Adrenal gland (tissue), 9 donors: ENCODE measurements at regions not wholly inside any gene's neighbourhood (a gene's known extent, or its start where the extent isn't known, plus 50 kb on each side); places are given as distances from the start of the nearest gene placed in this dataset.

Source experiments
- DNase-seq, 7 donors: peaks; one replicate each; pipeline ENCODE4 v3.0.0-alpha.2; 2019 to 2020
- H3K27ac ChIP-seq, 5 donors: fragments of 200-600 bp; sonication (generic) in 4 of 5; 1 replicate in 3 of 5; 2 replicates in 2 of 5; pipeline versions ENCODE4 v1.5.1 to v1.8.0; 2016 to 2020; ENCODE audit warnings: mild to moderate bottlenecking in 1 of 5
- H3K27me3 ChIP-seq: fragments of 200-600 bp; 2 replicates; pipeline ENCODE4 v1.8.0; 2021
- H3K36me3 ChIP-seq, 2 donors: fragments of 200-600 bp; replicated peaks in 1 of 2; 1 replicate in 1 of 2; 2 replicates in 1 of 2; pipeline versions ENCODE4 v1.5.1 to v1.8.0; 2018 to 2022
- H3K4me1 ChIP-seq, 2 donors: fragments of 200-600 bp; replicated peaks in 1 of 2; 1 replicate in 1 of 2; 2 replicates in 1 of 2; pipeline versions ENCODE4 v1.5.1 to v1.8.0; 2018 to 2021
- H3K4me3 ChIP-seq, 4 donors: fragments of 200-600 bp; sonication (generic) in 3 of 4; one replicate each; pipeline ENCODE4 v1.5.1; 2016 to 2018
- H3K9me3 ChIP-seq, 3 donors: fragments of 200-600 bp; sonication (generic) in 1 of 3; replicated peaks in 1 of 3; 1 replicate in 2 of 3; 2 replicates in 1 of 3; pipeline versions ENCODE4 v1.5.1 to v1.8.0; 2016 to 2021
- CTCF ChIP-seq, 6 experiments: fragments of 450-650 bp in 4 of 6; fragments of 200-600 bp in 2 of 6; sonication (generic) in 1 of 6; IDR thresholded peaks; 1 replicate in 5 of 6; 2 replicates in 1 of 6; pipeline versions ENCODE4 v1.5.1 to v1.8.0; 2016 to 2021; ENCODE audit warnings: antibody characterized with exemption in 6 of 6, mild to moderate bottlenecking in 2 of 6, moderate library complexity in 1 of 6
- POLR2A ChIP-seq, 2 donors: fragments of 450-650 bp; IDR thresholded peaks; one replicate each; pipeline ENCODE4 v1.6.1; 2017; ENCODE audit warnings: antibody characterized with exemption in 2 of 2, mild to moderate bottlenecking in 2 of 2, moderate library complexity in 1 of 2
- WGBS, 4 donors: extraction: QIAGEN DNeasy Blood & Tissue Kit in 2 of 4; methylation state at CpG; one replicate each; pipeline versions ENCODE4 v1.1.5 to v1.1.7; 2013 to 2017; 5-methylcytosine and 5-hydroxymethylcytosine counted together
- intact Hi-C, 2 donors: fragments of 100-400 bp; cut with DNase I; formaldehyde crosslinking; loops; one replicate each; pipeline versions ENCODE4 v1.14.1 to v1.15.0; 2022 to 2023
- donor health status: healthy with polysubstance abuse.
- donor health status: Bipolar disorder and iron deficiency.
- donor health status: DM: yes; HTN: yes; CAD: no.
- donor health status: DM: no; HTN: no; CAD: no.
- donor health status: DM: no; HTN: no; CAD: no.

GRCh38 chr9:3629495-3629894 lies 103.7 kb upstream of the RFX3 start:
- Histone ChIP-seq H3K27ac (peak overlapping the region in 1 of 5 donors; percentile 2), H3K4me1 (peaks cover 0 to 4% of the 10 kb centered on the region in 2 donors), H3K4me3 (no peak overlapping the region), H3K27me3 (no peaks in the 10 kb centered on the region), H3K36me3 (no peaks in the 10 kb centered on the region), H3K9me3 (no peaks in the 10 kb centered on the region)
- TF ChIP-seq CTCF (IDR thresholded peaks at IDR 0.05): no peak
- TF ChIP-seq POLR2A (IDR thresholded peaks at IDR 0.05): no peak
- 56 to 83% (median 76%) methylated on average over 1 of the region's 1 CpG for WGBS, 4 donors
- no peak for DNase-seq
- intact Hi-C loops: no loop called here

DNA sequence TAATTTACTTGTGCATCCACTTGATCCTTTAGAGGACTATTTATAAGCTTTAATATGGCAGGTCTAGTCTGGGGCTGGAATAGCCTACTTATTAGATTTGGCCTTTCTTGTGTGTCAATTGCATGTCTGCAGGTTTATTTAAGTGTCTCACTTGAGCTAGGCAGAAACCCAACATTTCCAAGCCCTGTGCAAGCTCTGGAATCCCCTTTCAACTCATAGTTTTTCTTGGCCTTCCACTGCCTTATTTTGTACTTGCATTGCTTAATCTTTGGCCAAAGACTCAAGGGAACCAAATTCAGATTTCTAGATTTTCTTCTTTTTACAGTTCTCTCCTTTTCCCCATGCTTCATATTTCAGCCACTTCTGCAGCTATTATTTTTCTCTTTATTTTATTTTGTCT lies 102.4 kb upstream of the RFX3 start:
- no peak for DNase-seq
- Histone ChIP-seq H3K4me1 (peaks cover 0 to 4% of the 10 kb centered on the region in 2 donors), H3K36me3 (no peaks in the 10 kb centered on the region), H3K27ac (no peak overlapping the region), H3K9me3 (no peaks in the 10 kb centered on the region), H3K4me3 (no peak overlapping the region), H3K27me3 (no peaks in the 10 kb centered on the region)
- intact Hi-C loops: no loop called here
- TF ChIP-seq CTCF (IDR thresholded peaks at IDR 0.05) (no peak), POLR2A (IDR thresholded peaks at IDR 0.05) (no peak)

- TF ChIP-seq CTCF (IDR thresholded peaks at IDR 0.05) (no peak), POLR2A (IDR thresholded peaks at IDR 0.05) (no peak)
- Histone ChIP-seq H3K27me3 (no peaks in the 10 kb centered on the region), H3K4me1 (no peaks in the 10 kb centered on the region), H3K4me3 (no peak overlapping the region), H3K36me3 (no peaks in the 10 kb centered on the region), H3K27ac (no peak overlapping the region), H3K9me3 (no peaks in the 10 kb centered on the region)
- WGBS, 4 donors: 76 to 87% (median 82%) methylated on average over 5 of the region's 5 CpGs
- intact Hi-C loops: no loop called here
- DNase-seq: no peak
Observed at GRCh38 chr9:3608011-3608410, 82.2 kb upstream of the RFX3 start.

- no peaks in the 10 kb centered on the region for H3K27me3 ChIP-seq
- H3K9me3 ChIP-seq: no peaks in the 10 kb centered on the region
- intact Hi-C loops: no loop called here
- TF ChIP-seq POLR2A (IDR thresholded peaks at IDR 0.05): no peak
- no peak for TF ChIP-seq CTCF (IDR thresholded peaks at IDR 0.05)
- H3K36me3 ChIP-seq: no peaks in the 10 kb centered on the region
- H3K4me1 ChIP-seq: no peaks in the 10 kb centered on the region
- H3K27ac ChIP-seq: no peak overlapping the region
- 78 to 91% (median 85%) methylated on average over 3 of the region's 3 CpGs for WGBS, 4 donors
- DNase-seq: no peak
- H3K4me3 ChIP-seq: no peak overlapping the region
Observed at GRCh38 chr9:3600672-3601071, 74.9 kb upstream of the RFX3 start.
